Transverse colon (tissue), 3 donors: ENCODE measurements at regions not wholly inside any gene's neighbourhood (a gene's known extent, or its start where the extent isn't known, plus 50 kb on each side); places are given as distances from the start of the nearest gene placed in this dataset.
"Not testable (repeated sequence)": the region's sequence is repeated elsewhere in the genome, so short reads cannot be mapped to it uniquely, and the experiment has no call there.

ENCODE experiments used
- CTCF ChIP-seq, 5 experiments: fragments of 200-600 bp in 3 of 5; fragments of 450-650 bp in 2 of 5; sonication (generic) in 3 of 5; IDR thresholded peaks; 1 replicate in 2 of 5; 2 replicates in 3 of 5; pipeline ENCODE4 v1.5.1; 2016 to 2017; ENCODE audit warnings: antibody characterized with exemption in 5 of 5, inconsistent platforms in 3 of 5, mild to moderate bottlenecking in 2 of 5, moderate library complexity in 1 of 5
- EP300 ChIP-seq: sonication (generic); formaldehyde crosslinking; IDR thresholded peaks from one replicate; pipeline ENCODE4 v1.6.1; 2017; ENCODE audit warnings: antibody characterized with exemption, low read depth
- POLR2A ChIP-seq: fragments of 450-650 bp; IDR thresholded peaks from one replicate; pipeline ENCODE4 v1.6.1; 2016; ENCODE audit warnings: antibody characterized with exemption, mild to moderate bottlenecking, moderate library complexity

GRCh38 chr4:49235413-49236160 lies 249.5 kb downstream of the CWH43 start:
- not testable (repeated sequence) for TF ChIP-seq POLR2A; CTCF (IDR thresholded peaks at IDR 0.05); EP300
